Breast epithelium (tissue), 4 donors: ENCODE measurements at regions not wholly inside any gene's neighbourhood (a gene's known extent, or its start where the extent isn't known, plus 50 kb on each side); places are given as distances from the start of the nearest gene placed in this dataset.

Experiments used
- DNase-seq, 2 donors: peaks; one replicate each; pipeline ENCODE4 v3.0.0-alpha.2; 2019; ENCODE audit warnings: low spot score in 2 of 2
- H3K27ac ChIP-seq, 2 donors: fragments of 200-600 bp; sonication (generic) in 1 of 2; one replicate each; pipeline ENCODE4 v1.5.1; 2016 to 2019; ENCODE audit warnings: mild to moderate bottlenecking in 1 of 2
- H3K27me3 ChIP-seq, 2 donors: fragments of 200-600 bp; sonication (generic) in 1 of 2; one replicate each; pipeline versions ENCODE4 v1.5.1 to v1.6.0; 2017 to 2019; ENCODE audit warnings: control low read depth in 1 of 2, mild to moderate bottlenecking in 1 of 2
- H3K36me3 ChIP-seq: fragments of 200-600 bp; one replicate; pipeline ENCODE4 v1.5.1; 2019
- H3K4me1 ChIP-seq, 2 donors: fragments of 200-600 bp; sonication (generic); one replicate each; pipeline ENCODE4 v1.5.1; 2016 to 2019; ENCODE audit warnings: control low read depth in 1 of 2
- H3K4me3 ChIP-seq, 3 donors: fragments of 200-600 bp; sonication (generic); 1 replicate in 2 of 3; 2 replicates in 1 of 3; pipeline ENCODE4 v1.5.1; 2016 to 2019; ENCODE audit warnings: mild to moderate bottlenecking in 3 of 3, moderate library complexity in 2 of 3
- H3K9me3 ChIP-seq, 2 donors: fragments of 200-600 bp; sonication (generic) in 1 of 2; one replicate each; pipeline ENCODE4 v1.5.1; 2016 to 2019; ENCODE audit warnings: control low read depth in 1 of 2
- CTCF ChIP-seq, 3 donors: fragments of 450-650 bp; IDR thresholded peaks; one replicate each; pipeline ENCODE4 v1.5.1; 2016 to 2017; ENCODE audit warnings: antibody characterized with exemption in 3 of 3, mild to moderate bottlenecking in 3 of 3, moderate library complexity in 3 of 3
- POLR2A ChIP-seq: fragments of 450-650 bp; IDR thresholded peaks from one replicate; pipeline ENCODE4 v1.6.1; 2016; ENCODE audit warnings: antibody characterized with exemption, mild to moderate bottlenecking, moderate library complexity
- POLR2AphosphoS5 ChIP-seq, 3 donors: sonication (generic); formaldehyde crosslinking; IDR thresholded peaks; one replicate each; pipeline ENCODE4 v1.6.1; 2017; ENCODE audit warnings: antibody characterized with exemption in 3 of 3
- intact Hi-C: fragments of 100-400 bp; cut with DNase I; formaldehyde crosslinking; loops from one replicate; pipeline ENCODE4 v1.15.1; 2023; ENCODE audit warnings: low total_unique reads

GRCh38 chr1:233735847-233736246, 121.9 kb downstream of the KCNK1 start:
- TF ChIP-seq POLR2AphosphoS5 (IDR thresholded peaks at IDR 0.05) (no peak), POLR2A (no peak), CTCF (IDR thresholded peaks at IDR 0.05) (no peak)
- intact Hi-C loops, result no loop called here
- Histone ChIP-seq H3K9me3 (no peaks in the 10 kb centered on the region), H3K4me3 (no peak overlapping the region), H3K27me3 (no peaks in the 10 kb centered on the region), H3K36me3 (no peaks in the 10 kb centered on the region), H3K4me1 (no peaks in the 10 kb centered on the region), H3K27ac (no peak overlapping the region)
- no peak for DNase-seq

GRCh38 chr1:233737341-233737740, 123.4 kb downstream of the KCNK1 start:
- H3K4me1 ChIP-seq, result no peaks in the 10 kb centered on the region
- intact Hi-C loops, result no loop called here
- H3K9me3 ChIP-seq, result no peaks in the 10 kb centered on the region
- no peak for TF ChIP-seq POLR2A
- TF ChIP-seq CTCF (IDR thresholded peaks at IDR 0.05), result no peak
- no peak for TF ChIP-seq POLR2AphosphoS5 (IDR thresholded peaks at IDR 0.05)
- H3K4me3 ChIP-seq, result no peak overlapping the region
- DNase-seq, result no peak
- no peak overlapping the region for H3K27ac ChIP-seq
- H3K27me3 ChIP-seq, result no peaks in the 10 kb centered on the region
- no peaks in the 10 kb centered on the region for H3K36me3 ChIP-seq

DNA sequence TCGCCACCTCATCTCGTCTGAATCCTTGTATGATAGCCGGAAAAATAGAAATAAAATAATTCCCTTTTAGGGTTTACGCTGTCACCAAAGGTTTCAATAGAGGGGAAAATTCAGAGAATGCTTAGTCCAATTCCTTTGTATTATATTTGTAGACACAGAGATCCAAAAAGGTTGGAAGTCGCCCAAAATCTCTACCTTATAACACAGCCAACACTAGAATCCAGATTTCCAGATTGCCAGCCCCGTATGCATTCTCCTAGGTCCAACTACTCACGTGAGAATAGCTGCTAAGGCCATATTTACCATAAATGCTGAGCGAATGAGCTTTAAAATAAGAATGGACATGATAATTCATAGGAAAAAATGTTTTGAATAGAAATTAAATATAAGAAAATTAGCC, 124.5 kb downstream of the KCNK1 start:
- Histone ChIP-seq H3K27ac (no peak overlapping the region), H3K9me3 (no peaks in the 10 kb centered on the region), H3K36me3 (no peaks in the 10 kb centered on the region), H3K4me1 (no peaks in the 10 kb centered on the region), H3K27me3 (no peaks in the 10 kb centered on the region), H3K4me3 (no peak overlapping the region)
- intact Hi-C loops, result no loop called here
- TF ChIP-seq CTCF (IDR thresholded peaks at IDR 0.05), result no peak
- TF ChIP-seq POLR2AphosphoS5 (IDR thresholded peaks at IDR 0.05), result no peak
- TF ChIP-seq POLR2A, result no peak
- no peak for DNase-seq

DNA sequence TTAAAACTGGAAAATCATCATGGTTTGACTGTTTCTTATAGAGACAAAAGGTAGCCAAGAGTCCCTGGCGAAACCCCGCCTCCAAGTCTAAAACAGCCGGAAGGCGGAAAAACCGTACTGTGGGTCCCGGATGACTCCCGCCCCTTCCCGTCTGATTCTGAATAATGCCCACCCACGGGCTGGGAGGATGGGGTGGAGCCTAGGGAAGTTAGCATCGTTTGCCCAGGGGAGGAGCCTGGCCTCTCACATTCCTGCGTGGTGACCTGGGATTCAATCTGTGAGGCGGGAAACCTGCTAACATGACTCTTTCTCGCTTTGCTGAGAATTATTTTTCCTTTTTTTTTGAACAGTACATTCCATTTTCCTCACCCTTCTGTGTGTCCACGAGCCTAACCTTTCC, 124.9 kb downstream of the KCNK1 start:
- TF ChIP-seq CTCF (IDR thresholded peaks at IDR 0.05) (no peak), POLR2A (no peak), POLR2AphosphoS5 (IDR thresholded peaks at IDR 0.05) (no peak)
- no peak for DNase-seq
- no peaks in the 10 kb centered on the region for H3K27me3 ChIP-seq
- H3K36me3 ChIP-seq, result no peaks in the 10 kb centered on the region
- intact Hi-C loops, result no loop called here
- no peak overlapping the region for H3K27ac ChIP-seq
- no peaks in the 10 kb centered on the region for H3K4me1 ChIP-seq
- H3K9me3 ChIP-seq, result no peaks in the 10 kb centered on the region
- no peak overlapping the region for H3K4me3 ChIP-seq

- Histone ChIP-seq H3K27ac (no peak overlapping the region), H3K4me1 (no peaks in the 10 kb centered on the region), H3K4me3 (no peak overlapping the region)
These were observed 131.0 kb downstream of the KCNK1 start for GRCh38 chr1:233744779-233745513.

More at GRCh38 chr1:233744779-233745513, 131.0 kb downstream of the KCNK1 start:
- no peak for TF ChIP-seq POLR2AphosphoS5 (IDR thresholded peaks at IDR 0.05)
- TF ChIP-seq CTCF (IDR thresholded peaks at IDR 0.05), result no peak
- no peak for TF ChIP-seq POLR2A
- Histone ChIP-seq H3K9me3 (no peaks in the 10 kb centered on the region), H3K36me3 (no peaks in the 10 kb centered on the region), H3K27me3 (no peaks in the 10 kb centered on the region)
- no peak for DNase-seq
- intact Hi-C loops, result loop anchor here (5.0 kb wide), 1 partner anchor 213 kb away; no protein-coding TSS in a partner anchor
